B cell (primary cell): ENCODE measurements at regions not wholly inside any gene's neighbourhood (a gene's known extent, or its start where the extent isn't known, plus 50 kb on each side); places are given as distances from the start of the nearest gene placed in this dataset.

Experiments
- CTCF ChIP-seq: fragments of 200-600 bp; IDR thresholded peaks from one replicate; pipeline ENCODE4 v1.8.0; 2022; ENCODE audit warnings: antibody characterized with exemption, mild to moderate bottlenecking
- EZH2 ChIP-seq: IDR thresholded peaks from 2 replicates; pipeline ENCODE4 v1.6.1; 2012; ENCODE audit warnings: borderline replicate concordance, low read depth, mild to moderate bottlenecking, moderate library complexity, low read length; ENCODE audit not compliant: insufficient read depth, poor library complexity, severe bottlenecking

- TF ChIP-seq CTCF (no peak), EZH2 (no peak)
Observed at GRCh38 chr16:52805559-52806168, 247.0 kb downstream of the CHD9NB start.
